Ascending aorta (tissue), 2 donors: ENCODE measurements at regions not wholly inside any gene's neighbourhood (a gene's known extent, or its start where the extent isn't known, plus 50 kb on each side); places are given as distances from the start of the nearest gene placed in this dataset.
A peak's percentile ranks its signal among the peaks of the same experiment; 100 is the strongest.

Experiments used
- DNase-seq, 2 donors: peaks; one replicate each; pipeline ENCODE4 v3.0.0-alpha.2; 2019; ENCODE audit warnings: low spot score in 2 of 2
- H3K27ac ChIP-seq, 2 donors: fragments of 200-600 bp; sonication (generic); one replicate each; pipeline ENCODE4 v1.5.1; 2016 to 2017; ENCODE audit warnings: mild to moderate bottlenecking in 1 of 2
- H3K27me3 ChIP-seq: fragments of 200-600 bp; sonication (generic); one replicate; pipeline ENCODE4 v1.5.1; 2017
- H3K36me3 ChIP-seq, 2 donors: fragments of 200-600 bp; sonication (generic); one replicate each; pipeline ENCODE4 v1.5.1; 2016
- H3K4me1 ChIP-seq, 2 donors: fragments of 200-600 bp; sonication (generic); one replicate each; pipeline ENCODE4 v1.5.1; 2016 to 2017; ENCODE audit warnings: mild to moderate bottlenecking in 1 of 2
- H3K4me3 ChIP-seq, 2 donors: fragments of 200-600 bp; sonication (generic); one replicate each; pipeline ENCODE4 v1.5.1; 2016 to 2017; ENCODE audit warnings: mild to moderate bottlenecking in 1 of 2
- H3K9me3 ChIP-seq, 2 donors: fragments of 200-600 bp; sonication (generic); one replicate each; pipeline ENCODE4 v1.5.1; 2016
- intact Hi-C: fragments of 100-400 bp; cut with DNase I; formaldehyde crosslinking; loops from one replicate; pipeline ENCODE4 v1.15.1; 2023
- TF ChIP-seq, protein P1 (sequence below), 3 experiments: fragments of 200-600 bp in 2 of 3; fragments of 450-650 bp in 1 of 3; sonication (generic) in 2 of 3; IDR thresholded peaks; one replicate each; pipeline ENCODE4 v1.5.1; 2016 to 2019; ENCODE audit warnings: antibody characterized with exemption in 3 of 3, mild to moderate bottlenecking in 1 of 3, moderate library complexity in 1 of 3

GRCh38 chr5:159547466-159548195 is 217.3 kb upstream of the IL12B start:
- intact Hi-C loops = no loop called here
- Histone ChIP-seq H3K27me3 (no peaks in the 10 kb centered on the region), H3K9me3 (no peaks in the 10 kb centered on the region), H3K36me3 (no peaks in the 10 kb centered on the region), H3K27ac (no peak overlapping the region), H3K4me1 (peaks cover 6 to 17% of the 10 kb centered on the region in 2 donors), H3K4me3 (no peak overlapping the region)
- TF ChIP-seq, protein P1, sequence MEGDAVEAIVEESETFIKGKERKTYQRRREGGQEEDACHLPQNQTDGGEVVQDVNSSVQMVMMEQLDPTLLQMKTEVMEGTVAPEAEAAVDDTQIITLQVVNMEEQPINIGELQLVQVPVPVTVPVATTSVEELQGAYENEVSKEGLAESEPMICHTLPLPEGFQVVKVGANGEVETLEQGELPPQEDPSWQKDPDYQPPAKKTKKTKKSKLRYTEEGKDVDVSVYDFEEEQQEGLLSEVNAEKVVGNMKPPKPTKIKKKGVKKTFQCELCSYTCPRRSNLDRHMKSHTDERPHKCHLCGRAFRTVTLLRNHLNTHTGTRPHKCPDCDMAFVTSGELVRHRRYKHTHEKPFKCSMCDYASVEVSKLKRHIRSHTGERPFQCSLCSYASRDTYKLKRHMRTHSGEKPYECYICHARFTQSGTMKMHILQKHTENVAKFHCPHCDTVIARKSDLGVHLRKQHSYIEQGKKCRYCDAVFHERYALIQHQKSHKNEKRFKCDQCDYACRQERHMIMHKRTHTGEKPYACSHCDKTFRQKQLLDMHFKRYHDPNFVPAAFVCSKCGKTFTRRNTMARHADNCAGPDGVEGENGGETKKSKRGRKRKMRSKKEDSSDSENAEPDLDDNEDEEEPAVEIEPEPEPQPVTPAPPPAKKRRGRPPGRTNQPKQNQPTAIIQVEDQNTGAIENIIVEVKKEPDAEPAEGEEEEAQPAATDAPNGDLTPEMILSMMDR (IDR thresholded peaks at IDR 0.05) = no peak
- DNase-seq = no peak

DNA sequence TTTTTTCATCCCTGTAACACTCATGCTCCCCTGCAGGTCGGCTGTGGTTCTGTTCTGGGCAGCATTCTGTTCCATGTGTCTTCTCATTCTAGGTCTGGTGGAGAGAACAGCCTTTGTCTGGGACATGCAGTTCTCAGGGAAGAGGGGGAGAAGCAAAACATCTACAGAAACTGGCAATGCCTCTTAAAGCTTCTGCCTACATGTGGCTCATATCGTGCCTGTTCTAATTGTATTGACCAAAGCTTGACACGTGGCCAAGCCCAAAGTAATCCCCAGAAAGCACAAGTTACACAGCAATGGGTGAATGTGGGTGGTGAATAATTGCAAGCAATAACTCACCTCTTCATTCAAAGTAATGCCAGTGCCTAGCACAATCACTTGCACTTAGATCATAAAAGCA is 218.2 kb upstream of the IL12B start:
- Histone ChIP-seq H3K9me3 (no peaks in the 10 kb centered on the region), H3K4me1 (peaks cover 10 to 20% of the 10 kb centered on the region in 2 donors), H3K27ac (no peak overlapping the region), H3K27me3 (no peaks in the 10 kb centered on the region), H3K4me3 (no peak overlapping the region), H3K36me3 (no peaks in the 10 kb centered on the region)
- TF ChIP-seq, protein P1 (IDR thresholded peaks at IDR 0.05) = no peak
- no peak for DNase-seq
- intact Hi-C loops = no loop called here

- DNase-seq = no peak
- H3K4me3 ChIP-seq = no peak overlapping the region
- intact Hi-C loops = no loop called here
- no peaks in the 10 kb centered on the region for H3K9me3 ChIP-seq
- H3K27me3 ChIP-seq = no peaks in the 10 kb centered on the region
- TF ChIP-seq, protein P1 (IDR thresholded peaks at IDR 0.05) = no peak
- no peak overlapping the region for H3K27ac ChIP-seq
- peaks cover 10 to 18% of the 10 kb centered on the region in 2 donors for H3K4me1 ChIP-seq
- no peaks in the 10 kb centered on the region for H3K36me3 ChIP-seq
Observed at GRCh38 chr5:159549046-159549445, 218.8 kb upstream of the IL12B start.

- no peak for DNase-seq
- Histone ChIP-seq H3K36me3 (no peaks in the 10 kb centered on the region), H3K4me1 (peaks cover 3 to 6% of the 10 kb centered on the region in 2 donors), H3K9me3 (no peaks in the 10 kb centered on the region), H3K27me3 (no peaks in the 10 kb centered on the region), H3K27ac (no peak overlapping the region), H3K4me3 (no peak overlapping the region)
- intact Hi-C loops = no loop called here
- TF ChIP-seq, protein P1 (IDR thresholded peaks at IDR 0.05) = no peak
Observed at GRCh38 chr5:159550951-159551350, 220.7 kb upstream of the IL12B start.

DNA sequence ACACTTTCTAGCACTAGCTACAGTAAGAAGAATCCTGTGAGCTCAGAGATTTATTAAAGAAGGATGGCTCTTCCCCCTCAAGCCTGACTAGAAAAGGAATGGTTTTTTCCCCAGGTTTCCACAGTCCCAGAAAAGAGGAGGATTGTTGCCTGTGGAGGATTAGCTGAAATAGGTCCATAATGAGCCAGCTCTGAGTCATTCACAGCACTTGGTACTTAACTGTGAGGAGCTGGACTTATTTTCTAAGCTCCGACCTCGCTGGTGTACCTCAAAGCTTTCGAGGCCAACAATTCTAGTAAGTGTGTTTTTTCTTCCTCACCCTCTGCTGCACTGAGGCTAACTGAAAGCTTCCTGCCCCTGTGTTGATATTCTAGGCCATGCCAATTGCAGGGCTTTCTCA is 222.5 kb upstream of the IL12B start:
- H3K36me3 ChIP-seq = no peaks in the 10 kb centered on the region
- H3K9me3 ChIP-seq = no peaks in the 10 kb centered on the region
- no peak for DNase-seq
- peak overlapping the region; percentile 20 to 46 for H3K27ac ChIP-seq
- TF ChIP-seq, protein P1 (IDR thresholded peaks at IDR 0.05) = no peak
- intact Hi-C loops = no loop called here
- peaks cover 3 to 5% of the 10 kb centered on the region in 2 donors for H3K4me1 ChIP-seq
- no peaks in the 10 kb centered on the region for H3K27me3 ChIP-seq
- H3K4me3 ChIP-seq = no peak overlapping the region
